HepG2 (cell line): ENCODE measurements at regions not wholly inside any gene's neighbourhood (a gene's known extent, or its start where the extent isn't known, plus 50 kb on each side); places are given as distances from the start of the nearest gene placed in this dataset.

Experiments
- ARHGAP35 ChIP-seq: sonication (generic); formaldehyde crosslinking; IDR thresholded peaks from 2 replicates; pipeline ENCODE4 v1.9.0; 2022; ENCODE audit warnings: mild to moderate bottlenecking, inconsistent platforms, moderate library complexity, missing genetic modification reagents, borderline replicate concordance
- DZIP1 ChIP-seq: sonication (generic); formaldehyde crosslinking; IDR thresholded peaks from 2 replicates; pipeline ENCODE4 v1.5.0; 2020; ENCODE audit warnings: mild to moderate bottlenecking, missing genetic modification reagents
- FOXP1 ChIP-seq, 2 experiments: fragments of 450-650 bp in 1 of 2; IDR thresholded peaks; 2 replicates each; pipeline ENCODE4 v1.6.1; 2017 to 2018; ENCODE audit warnings: antibody characterized with exemption in 1 of 2
- GFI1 ChIP-seq: sonication (generic); formaldehyde crosslinking; IDR thresholded peaks from 2 replicates; pipeline ENCODE4 v1.5.0; 2020; ENCODE audit warnings: missing genetic modification reagents, mild to moderate bottlenecking, borderline replicate concordance
- HDAC6 ChIP-seq: fragments of 200-600 bp; sonication (generic); IDR thresholded peaks from 2 replicates; pipeline ENCODE4 v1.7.0; 2017; ENCODE audit warnings: mild to moderate bottlenecking, antibody characterized with exemption, low read length, low read depth
- PAXIP1 ChIP-seq: sonication (generic); formaldehyde crosslinking; conservative IDR thresholded peaks from 2 replicates; pipeline ENCODE4 v1.4.0; 2020; ENCODE audit warnings: mild to moderate bottlenecking, missing genetic modification reagents, moderate library complexity
- TF ChIP-seq, protein P1 (sequence below): IDR thresholded peaks from 2 replicates; pipeline ENCODE4 v1.6.1; 2016; ENCODE audit warnings: mild to moderate bottlenecking

GRCh38 chr6:140011537-140011936, 637.1 kb upstream of the CITED2 start (continued):
- TF ChIP-seq PAXIP1 (CRISPR knock-in tag) (0 out of 2 replicates have a peak, but pooled peaks have one; percentile 29), DZIP1 (CRISPR knock-in tag) (no peak), HDAC6 (no peak), ARHGAP35 (CRISPR knock-in tag) (no peak), FOXP1 (IDR thresholded peaks at IDR 0.05) (no peak), FOXP1 (CRISPR knock-in tag; IDR thresholded peaks at IDR 0.05) (peak; percentile 55), GFI1 (CRISPR knock-in tag) (peak; percentile 98)
- TF ChIP-seq, protein P1, sequence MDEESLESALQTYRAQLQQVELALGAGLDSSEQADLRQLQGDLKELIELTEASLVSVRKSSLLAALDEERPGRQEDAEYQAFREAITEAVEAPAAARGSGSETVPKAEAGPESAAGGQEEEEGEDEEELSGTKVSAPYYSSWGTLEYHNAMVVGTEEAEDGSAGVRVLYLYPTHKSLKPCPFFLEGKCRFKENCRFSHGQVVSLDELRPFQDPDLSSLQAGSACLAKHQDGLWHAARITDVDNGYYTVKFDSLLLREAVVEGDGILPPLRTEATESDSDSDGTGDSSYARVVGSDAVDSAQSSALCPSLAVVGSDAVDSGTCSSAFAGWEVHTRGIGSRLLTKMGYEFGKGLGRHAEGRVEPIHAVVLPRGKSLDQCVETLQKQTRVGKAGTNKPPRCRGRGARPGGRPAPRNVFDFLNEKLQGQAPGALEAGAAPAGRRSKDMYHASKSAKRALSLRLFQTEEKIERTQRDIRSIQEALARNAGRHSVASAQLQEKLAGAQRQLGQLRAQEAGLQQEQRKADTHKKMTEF = peak; percentile 36; the same call in 1 of the 2 replicates
